Adrenal gland (tissue), 5 donors: ENCODE measurements at regions not wholly inside any gene's neighbourhood (a gene's known extent, or its start where the extent isn't known, plus 50 kb on each side); places are given as distances from the start of the nearest gene placed in this dataset.

Experiments
- POLR2A ChIP-seq, 2 donors: fragments of 450-650 bp; IDR thresholded peaks; one replicate each; pipeline ENCODE4 v1.6.1; 2017; ENCODE audit warnings: antibody characterized with exemption in 2 of 2, mild to moderate bottlenecking in 2 of 2, moderate library complexity in 1 of 2
- TF ChIP-seq, protein P1 (sequence below), 6 experiments: fragments of 450-650 bp in 4 of 6; fragments of 200-600 bp in 2 of 6; sonication (generic) in 1 of 6; IDR thresholded peaks; 1 replicate in 5 of 6; 2 replicates in 1 of 6; pipeline versions ENCODE4 v1.5.1 to v1.8.0; 2016 to 2021; ENCODE audit warnings: antibody characterized with exemption in 6 of 6, mild to moderate bottlenecking in 2 of 6, moderate library complexity in 1 of 6
- donor health status: DM: no; HTN: no; CAD: no.

- TF ChIP-seq, protein P1, sequence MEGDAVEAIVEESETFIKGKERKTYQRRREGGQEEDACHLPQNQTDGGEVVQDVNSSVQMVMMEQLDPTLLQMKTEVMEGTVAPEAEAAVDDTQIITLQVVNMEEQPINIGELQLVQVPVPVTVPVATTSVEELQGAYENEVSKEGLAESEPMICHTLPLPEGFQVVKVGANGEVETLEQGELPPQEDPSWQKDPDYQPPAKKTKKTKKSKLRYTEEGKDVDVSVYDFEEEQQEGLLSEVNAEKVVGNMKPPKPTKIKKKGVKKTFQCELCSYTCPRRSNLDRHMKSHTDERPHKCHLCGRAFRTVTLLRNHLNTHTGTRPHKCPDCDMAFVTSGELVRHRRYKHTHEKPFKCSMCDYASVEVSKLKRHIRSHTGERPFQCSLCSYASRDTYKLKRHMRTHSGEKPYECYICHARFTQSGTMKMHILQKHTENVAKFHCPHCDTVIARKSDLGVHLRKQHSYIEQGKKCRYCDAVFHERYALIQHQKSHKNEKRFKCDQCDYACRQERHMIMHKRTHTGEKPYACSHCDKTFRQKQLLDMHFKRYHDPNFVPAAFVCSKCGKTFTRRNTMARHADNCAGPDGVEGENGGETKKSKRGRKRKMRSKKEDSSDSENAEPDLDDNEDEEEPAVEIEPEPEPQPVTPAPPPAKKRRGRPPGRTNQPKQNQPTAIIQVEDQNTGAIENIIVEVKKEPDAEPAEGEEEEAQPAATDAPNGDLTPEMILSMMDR (IDR thresholded peaks at IDR 0.05) = no peak
- no peak for TF ChIP-seq POLR2A (IDR thresholded peaks at IDR 0.05)
Observed at GRCh38 chr16:55176901-55177300, 147.1 kb upstream of the IRX6 start.
